PC-3 (cell line): ENCODE measurements at regions not wholly inside any gene's neighbourhood (a gene's known extent, or its start where the extent isn't known, plus 50 kb on each side); places are given as distances from the start of the nearest gene placed in this dataset.

ENCODE experiments used
- ATAC-seq: fragments of 200-7000 bp; cut with Tn5 transposase; 2 replicates; pipeline ENCODE4 v1.9.1; 2020; ENCODE audit warnings: mild to moderate bottlenecking, moderate library complexity
- BruUV-seq: library from RNA; stranded (reverse); fragments of 400-500 nt; replicated peaks from 2 replicates; lab custom pipeline; 2021; lab: Mats Ljungman, UMichigan
- CTCF ChIA-PET: fragments of 300-600 bp; sonication (Branson Sonifier 250); formaldehyde crosslinking; loops from one replicate; lab custom pipeline; 2022; ENCODE audit warnings: antibody characterized with exemption; lab: Charles Lee
- POLR2A ChIA-PET: fragments of 300-600 bp; sonication (Branson Sonifier 250); formaldehyde crosslinking; loops from one replicate; lab custom pipeline; 2022; ENCODE audit warnings: antibody characterized with exemption; ENCODE audit not compliant: unreplicated experiment; lab: Charles Lee
- DNase-seq: peaks from one replicate; pipeline ENCODE4 v3.0.0-alpha.2; 2015
- H2AFZ ChIP-seq: fragments of 300-600 bp; sonication (generic); 2 replicates; pipeline ENCODE4 v1.6.0; 2016; ENCODE audit warnings: antibody characterized with exemption, low read length
- H3F3A ChIP-seq: fragments of 300-600 bp; sonication (generic); one replicate; pipeline ENCODE4 v1.6.0; 2017; ENCODE audit warnings: antibody characterized with exemption, low read length, control low read depth, mild to moderate bottlenecking; ENCODE audit not compliant: unreplicated experiment
- H3K27ac ChIP-seq: fragments of 300-600 bp; sonication (generic); 2 replicates; pipeline ENCODE4 v1.5.1; 2016; ENCODE audit warnings: mild to moderate bottlenecking, low read length
- H3K27me3 ChIP-seq: fragments of 300-600 bp; sonication (generic); 2 replicates; pipeline ENCODE4 v1.6.1; 2016; ENCODE audit warnings: low read length, mixed read lengths
- H3K36me3 ChIP-seq: fragments of 300-600 bp; sonication (generic); 2 replicates; pipeline ENCODE4 v1.6.1; 2016; ENCODE audit warnings: low read depth, mixed run types, low read length, mixed read lengths
- H3K4me1 ChIP-seq: fragments of 300-600 bp; sonication (generic); 2 replicates; pipeline ENCODE4 v1.5.1; 2016; ENCODE audit warnings: low read length; ENCODE audit not compliant: insufficient read depth
- H3K4me2 ChIP-seq: fragments of 300-600 bp; sonication (generic); 2 replicates; pipeline ENCODE4 v1.6.0; 2016; ENCODE audit warnings: low read length
- H3K4me3 ChIP-seq: fragments of 300-600 bp; sonication (generic); 2 replicates; pipeline ENCODE4 v1.5.1; 2016; ENCODE audit warnings: mild to moderate bottlenecking, low read length, mixed read lengths
- H3K79me2 ChIP-seq: fragments of 300-600 bp; sonication (generic); 2 replicates; pipeline ENCODE4 v1.6.1; 2017; ENCODE audit warnings: low read length, mixed read lengths
- H3K9ac ChIP-seq: fragments of 300-600 bp; sonication (generic); 2 replicates; pipeline ENCODE4 v1.6.0; 2016; ENCODE audit warnings: mild to moderate bottlenecking, low read length
- H3K9me2 ChIP-seq: fragments of 300-600 bp; sonication (generic); replicated peaks from 2 replicates; pipeline ENCODE4 v1.6.1; 2016; ENCODE audit warnings: mixed run types, low read length, mixed read lengths
- H3K9me3 ChIP-seq: fragments of 300-600 bp; sonication (generic); 2 replicates; pipeline ENCODE4 v1.6.1; 2016; ENCODE audit warnings: low read length, mixed read lengths
- H4K20me1 ChIP-seq: fragments of 300-600 bp; sonication (generic); 2 replicates; pipeline ENCODE4 v1.6.1; 2016; ENCODE audit warnings: low read length, mixed read lengths
- EZH2 ChIP-seq: fragments of 300-600 bp; sonication (generic); IDR thresholded peaks from one replicate; pipeline ENCODE4 v1.6.1; 2017; ENCODE audit warnings: antibody characterized with exemption, mild to moderate bottlenecking, low read length; ENCODE audit not compliant: unreplicated experiment
- EZH2phosphoT487 ChIP-seq: fragments of 300-600 bp; sonication (generic); IDR thresholded peaks from 2 replicates; pipeline ENCODE4 v1.6.1; 2018; ENCODE audit warnings: mild to moderate bottlenecking, antibody characterized with exemption, low read length, borderline replicate concordance
- intact Hi-C: fragments of 100-400 bp; cut with micrococcal nuclease; formaldehyde crosslinking; loops from 2 replicates; pipeline ENCODE4 v1.9.0; 2023
- TF ChIP-seq, protein P1 (sequence below): fragments of 300-600 bp; sonication (generic); conservative IDR thresholded peaks from 2 replicates; pipeline ENCODE4 v1.5.1; 2017; ENCODE audit warnings: antibody characterized with exemption, low read depth, mild to moderate bottlenecking, low read length

GRCh38 chr18:11269257-11269656 lies 119.9 kb upstream of the PIEZO2 start:
- no peak overlapping the region for H2AFZ ChIP-seq
- no peaks in the 10 kb centered on the region for H3K9me3 ChIP-seq
- ChIA-PET CTCF (no interaction called here), POLR2A (no interaction called here)
- intact Hi-C loops, result no loop called here
- H3K4me2 ChIP-seq, result no peak overlapping the region
- H3K27ac ChIP-seq, result no peak overlapping the region
- BruUV-seq, result no TSS peak
- ATAC-seq, result no peak
- H3K79me2 ChIP-seq, result no peaks in the 10 kb centered on the region
- H3K9me2 ChIP-seq, result no peaks in the 10 kb centered on the region
- no peak for DNase-seq
- H3K9ac ChIP-seq, result no peak overlapping the region
- H3K4me1 ChIP-seq, result no peaks in the 10 kb centered on the region
- no peaks in the 10 kb centered on the region for H3K36me3 ChIP-seq
- H3K27me3 ChIP-seq, result peaks cover 43% of the 10 kb centered on the region
- H3F3A ChIP-seq, result no peaks in the 10 kb centered on the region
- no peak overlapping the region for H3K4me3 ChIP-seq
- no peak for TF ChIP-seq EZH2
- no peak for TF ChIP-seq EZH2phosphoT487
- TF ChIP-seq, protein P1, sequence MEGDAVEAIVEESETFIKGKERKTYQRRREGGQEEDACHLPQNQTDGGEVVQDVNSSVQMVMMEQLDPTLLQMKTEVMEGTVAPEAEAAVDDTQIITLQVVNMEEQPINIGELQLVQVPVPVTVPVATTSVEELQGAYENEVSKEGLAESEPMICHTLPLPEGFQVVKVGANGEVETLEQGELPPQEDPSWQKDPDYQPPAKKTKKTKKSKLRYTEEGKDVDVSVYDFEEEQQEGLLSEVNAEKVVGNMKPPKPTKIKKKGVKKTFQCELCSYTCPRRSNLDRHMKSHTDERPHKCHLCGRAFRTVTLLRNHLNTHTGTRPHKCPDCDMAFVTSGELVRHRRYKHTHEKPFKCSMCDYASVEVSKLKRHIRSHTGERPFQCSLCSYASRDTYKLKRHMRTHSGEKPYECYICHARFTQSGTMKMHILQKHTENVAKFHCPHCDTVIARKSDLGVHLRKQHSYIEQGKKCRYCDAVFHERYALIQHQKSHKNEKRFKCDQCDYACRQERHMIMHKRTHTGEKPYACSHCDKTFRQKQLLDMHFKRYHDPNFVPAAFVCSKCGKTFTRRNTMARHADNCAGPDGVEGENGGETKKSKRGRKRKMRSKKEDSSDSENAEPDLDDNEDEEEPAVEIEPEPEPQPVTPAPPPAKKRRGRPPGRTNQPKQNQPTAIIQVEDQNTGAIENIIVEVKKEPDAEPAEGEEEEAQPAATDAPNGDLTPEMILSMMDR, result no peak
- H4K20me1 ChIP-seq, result no peaks in the 10 kb centered on the region

DNA sequence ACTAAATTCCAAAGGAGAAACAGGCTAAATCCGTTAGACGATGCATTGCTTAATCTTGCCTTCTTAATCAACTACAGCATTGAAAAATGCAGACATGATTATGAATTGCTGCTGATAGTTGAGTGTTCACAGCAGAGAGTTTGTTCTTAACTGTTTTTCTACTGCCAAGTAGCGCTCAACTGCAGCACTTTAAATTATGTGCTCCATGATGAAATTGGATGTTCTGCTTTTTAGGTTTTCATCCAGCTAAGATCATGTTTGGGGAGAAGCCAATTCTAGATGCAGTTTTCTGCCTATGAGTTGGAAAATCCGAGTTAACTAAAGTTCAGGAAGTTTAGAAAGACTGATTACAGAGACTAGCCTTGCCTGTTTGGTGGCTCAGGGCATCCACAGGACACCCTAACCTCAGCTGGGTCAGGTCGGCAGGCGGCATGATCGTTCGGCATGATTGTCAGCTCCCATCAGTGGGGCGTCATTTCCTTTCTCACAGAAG lies 119.4 kb upstream of the PIEZO2 start:
- intact Hi-C loops, result no loop called here
- CTCF ChIA-PET, result no interaction called here
- no peak overlapping the region for H2AFZ ChIP-seq

GRCh38 chr18:11268153-11268552 lies 118.8 kb upstream of the PIEZO2 start:
- no peaks in the 10 kb centered on the region for H3K79me2 ChIP-seq
- intact Hi-C loops, result no loop called here
- H3K27me3 ChIP-seq, result peaks cover 43% of the 10 kb centered on the region
- H4K20me1 ChIP-seq, result no peaks in the 10 kb centered on the region
- TF ChIP-seq, protein P1, result no peak
- TF ChIP-seq EZH2phosphoT487 (no peak), EZH2 (no peak)
- H3K4me3 ChIP-seq, result no peak overlapping the region
- H3K36me3 ChIP-seq, result no peaks in the 10 kb centered on the region
- H3K9me3 ChIP-seq, result 0 out of 2 replicates have a peak, but pooled peaks cover 2% of the 10 kb centered on the region
- CTCF ChIA-PET, result no interaction called here
- BruUV-seq, result no TSS peak
- H3F3A ChIP-seq, result no peaks in the 10 kb centered on the region
- DNase-seq, result no peak
- no peaks in the 10 kb centered on the region for H3K9me2 ChIP-seq
- POLR2A ChIA-PET, result no interaction called here
- no peak overlapping the region for H3K9ac ChIP-seq
- no peak for ATAC-seq
- H3K27ac ChIP-seq, result no peak overlapping the region
- no peak overlapping the region for H3K4me2 ChIP-seq
- H2AFZ ChIP-seq, result no peak overlapping the region
- H3K4me1 ChIP-seq, result no peaks in the 10 kb centered on the region

More for the DNA sequence above, 119.4 kb upstream of the PIEZO2 start:
- H3K4me3 ChIP-seq, result no peak overlapping the region
- POLR2A ChIA-PET, result no interaction called here
- DNase-seq (no peak), ATAC-seq (no peak)
- H3K9me3 ChIP-seq, result 0 out of 2 replicates have a peak, but pooled peaks cover 2% of the 10 kb centered on the region
- H3K36me3 ChIP-seq, result no peaks in the 10 kb centered on the region
- H3K9me2 ChIP-seq, result no peaks in the 10 kb centered on the region
- BruUV-seq, result no TSS peak
- no peaks in the 10 kb centered on the region for H3K79me2 ChIP-seq
- no peak overlapping the region for H3K27ac ChIP-seq
- H4K20me1 ChIP-seq, result no peaks in the 10 kb centered on the region
- H3K4me2 ChIP-seq, result no peak overlapping the region
- no peaks in the 10 kb centered on the region for H3F3A ChIP-seq
- TF ChIP-seq EZH2phosphoT487 (no peak), EZH2 (no peak)
- TF ChIP-seq, protein P1, result no peak
- H3K4me1 ChIP-seq, result no peaks in the 10 kb centered on the region
- H3K27me3 ChIP-seq, result peaks cover 43% of the 10 kb centered on the region
- no peak overlapping the region for H3K9ac ChIP-seq
